HG02571 (cell line): ENCODE measurements at regions not wholly inside any gene's neighbourhood (a gene's known extent, or its start where the extent isn't known, plus 50 kb on each side); places are given as distances from the start of the nearest gene placed in this dataset.
"Not testable (repeated sequence)": the region's sequence is repeated elsewhere in the genome, so short reads cannot be mapped to it uniquely, and the experiment has no call there.

Experiments
- ATAC-seq: cut with Tn5 transposase; IDR thresholded peaks from one replicate; pipeline ENCODE4 v1.9.1; 2021; ENCODE audit warnings: mild to moderate bottlenecking, moderate library complexity; ENCODE audit not compliant: unreplicated experiment

DNA sequence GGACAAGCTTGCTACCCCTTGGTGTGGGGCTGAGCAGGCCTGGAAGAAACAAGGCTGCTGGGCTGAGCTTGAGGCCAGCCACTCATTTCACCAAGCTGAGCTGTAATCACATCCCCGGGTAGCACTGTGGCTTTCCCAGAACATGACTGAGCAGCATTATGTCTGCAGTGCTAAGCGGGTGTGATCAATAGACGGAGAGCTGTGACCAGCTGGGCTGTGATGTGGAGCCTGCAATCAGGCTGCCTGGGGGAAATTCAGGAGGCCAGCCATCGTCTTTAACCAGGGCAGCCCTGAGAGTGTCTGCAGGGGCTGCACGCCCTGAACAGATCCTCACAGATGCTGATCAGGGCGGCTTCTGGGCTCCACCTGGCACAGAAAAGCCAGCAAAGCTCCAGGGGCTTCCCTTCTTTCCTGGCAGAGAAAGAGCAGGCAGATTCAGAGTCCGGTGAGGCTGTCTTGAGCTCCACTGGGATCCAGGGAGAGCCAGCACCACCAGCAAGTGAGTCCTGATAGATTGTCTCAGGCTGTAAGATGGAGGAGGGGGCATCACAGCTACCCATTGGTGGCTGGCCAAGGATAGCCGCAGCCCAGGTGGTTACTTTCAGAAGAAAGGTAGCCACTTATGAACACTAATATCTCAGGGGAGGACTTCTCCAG, 165.9 kb downstream of the NRN1 start:
- ATAC-seq = no peak

DNA sequence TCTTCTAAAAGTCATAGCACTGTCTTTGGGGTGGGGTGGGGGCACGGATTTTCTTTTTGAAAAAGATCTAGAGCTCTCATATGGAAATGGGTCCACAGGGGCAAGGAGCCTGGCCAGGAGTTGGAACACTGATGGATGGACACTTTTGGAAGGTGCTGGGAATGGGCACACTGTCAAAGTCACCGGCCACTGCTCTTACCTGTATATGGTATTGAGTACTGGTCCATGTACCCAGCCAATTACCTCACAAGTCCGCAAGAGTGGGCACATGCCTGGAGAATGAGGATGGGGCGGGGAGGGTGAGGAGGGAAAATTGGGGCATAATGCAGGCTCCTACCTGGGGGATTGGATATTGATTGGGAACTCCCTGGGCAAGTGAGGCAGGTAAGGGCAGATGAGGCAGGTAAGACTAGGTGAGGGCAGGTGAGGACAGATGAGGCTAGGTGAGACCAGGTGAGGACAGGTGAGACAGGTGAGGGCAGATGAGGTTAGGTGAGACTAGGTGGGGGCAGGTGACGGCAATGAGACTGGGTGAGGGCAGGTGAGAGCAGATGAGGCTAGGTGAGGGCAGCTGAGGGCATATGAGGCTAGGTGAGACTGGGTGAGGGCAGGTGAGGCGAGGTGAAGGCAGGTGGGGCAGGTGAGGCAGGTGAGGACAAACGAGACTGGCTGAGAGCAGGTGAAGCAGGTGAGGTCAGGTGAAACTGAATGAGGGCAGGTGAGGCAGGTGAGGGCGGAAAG, 167.9 kb downstream of the NRN1 start:
- no peak for ATAC-seq

DNA sequence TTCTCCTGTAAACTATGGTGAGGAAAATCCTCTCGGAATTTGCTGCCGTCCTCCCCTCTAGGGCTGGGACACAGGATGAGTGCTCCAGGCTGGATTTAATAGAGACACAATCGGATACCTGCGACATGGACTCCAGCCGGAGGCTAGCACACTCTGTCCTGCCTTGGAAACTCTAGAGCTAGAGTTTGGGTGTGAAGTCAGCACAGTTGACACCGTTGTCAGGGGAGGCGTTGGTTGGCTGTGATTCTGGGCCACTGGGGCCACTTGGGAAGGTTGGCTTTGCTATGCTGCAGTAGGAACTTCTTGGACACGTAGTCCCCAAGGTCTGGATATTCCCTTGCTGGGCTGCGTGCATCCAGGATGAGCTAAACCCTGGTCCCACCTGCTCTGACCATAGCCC, 169.4 kb downstream of the NRN1 start:
- no peak for ATAC-seq

DNA sequence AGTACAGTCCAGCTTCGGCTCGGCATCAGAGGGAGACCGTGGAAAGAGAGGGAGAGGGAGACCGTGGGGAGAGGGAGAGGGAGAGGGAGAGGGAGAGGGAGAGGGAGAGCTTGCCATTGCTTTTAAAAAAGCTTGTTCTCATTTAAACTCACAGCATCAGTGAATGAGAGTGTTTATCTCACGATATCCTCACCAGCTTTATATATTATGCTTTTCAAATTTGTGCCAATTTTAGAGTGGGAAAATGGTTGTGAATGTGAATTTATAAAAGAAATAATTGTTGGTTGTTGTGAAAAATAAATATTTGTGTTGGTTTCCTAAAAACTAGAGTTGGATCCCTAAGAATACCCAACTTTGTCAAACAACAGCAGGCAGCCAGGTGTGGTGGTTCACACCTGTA, 170.1 kb downstream of the NRN1 start:
- ATAC-seq = not testable (repeated sequence)

DNA sequence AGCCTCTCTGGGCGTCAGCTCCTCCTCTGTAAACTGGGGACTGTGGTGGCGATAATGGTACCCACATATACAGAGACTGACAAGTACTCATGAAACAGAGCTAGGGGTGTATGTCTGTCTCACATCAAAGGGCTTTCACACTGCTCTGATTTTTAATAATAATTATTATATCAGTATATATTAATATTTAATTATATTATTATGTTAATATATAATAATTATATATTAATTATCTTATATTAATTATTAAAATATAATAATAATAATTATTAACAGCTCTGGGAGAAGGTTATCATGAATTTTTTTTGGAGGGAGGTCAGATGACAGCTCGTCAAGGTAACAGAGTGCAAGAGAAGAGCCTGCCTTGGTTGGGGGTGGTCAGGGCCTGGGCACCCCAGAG, 173.6 kb downstream of the NRN1 start:
- ATAC-seq = no peak

DNA sequence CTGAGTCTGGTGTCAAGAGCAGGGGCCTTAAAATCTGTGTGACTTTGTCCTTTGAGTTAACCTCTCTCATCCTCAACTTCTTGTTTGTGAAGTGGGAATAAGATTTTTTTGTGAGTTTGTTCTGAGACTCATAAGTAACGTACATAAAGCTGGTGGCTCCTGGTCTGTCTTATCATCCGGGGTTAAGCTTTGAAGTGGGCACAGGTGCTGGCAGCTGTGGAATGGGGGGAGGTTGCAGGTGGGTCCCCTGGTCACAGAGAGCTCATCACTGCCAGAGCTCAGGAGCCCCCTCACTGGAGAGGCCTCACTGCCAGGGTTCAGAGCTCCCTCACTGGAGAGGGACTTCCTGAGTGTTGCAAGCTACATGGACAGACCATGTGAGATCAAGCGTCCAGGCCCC, 174.1 kb downstream of the NRN1 start:
- no peak for ATAC-seq

DNA sequence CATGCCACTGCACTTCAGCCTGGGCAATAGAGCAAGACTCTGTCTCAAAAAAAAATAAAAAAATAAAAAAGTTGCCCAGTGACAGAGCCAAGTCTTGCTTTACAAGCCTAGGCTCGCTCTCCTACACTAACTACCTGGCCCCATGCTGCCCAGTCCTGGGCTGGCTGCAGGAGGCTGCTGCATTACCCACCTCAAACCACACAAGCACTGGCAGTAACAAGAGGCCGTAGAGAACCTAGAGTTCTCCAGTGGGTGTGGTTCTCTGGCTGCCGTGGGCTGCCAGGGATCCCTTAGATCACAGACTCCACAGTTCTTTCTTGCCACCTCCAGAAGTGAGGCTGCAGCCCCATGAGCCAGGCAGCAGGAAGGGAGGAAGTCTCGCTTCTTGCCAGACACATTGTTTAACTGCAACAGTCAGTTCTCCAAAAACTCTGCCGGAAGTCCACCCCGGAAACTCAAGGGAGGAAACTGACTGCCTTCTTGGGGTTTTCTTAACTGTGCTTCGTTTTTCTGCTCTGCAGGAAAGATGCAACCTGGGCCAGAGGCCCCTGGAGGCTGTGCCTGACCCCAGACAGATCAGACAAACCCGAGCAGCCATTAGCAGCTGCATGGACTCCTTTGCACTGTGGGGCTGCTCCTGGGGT, 175.4 kb downstream of the NRN1 start:
- ATAC-seq = not testable (repeated sequence)

DNA sequence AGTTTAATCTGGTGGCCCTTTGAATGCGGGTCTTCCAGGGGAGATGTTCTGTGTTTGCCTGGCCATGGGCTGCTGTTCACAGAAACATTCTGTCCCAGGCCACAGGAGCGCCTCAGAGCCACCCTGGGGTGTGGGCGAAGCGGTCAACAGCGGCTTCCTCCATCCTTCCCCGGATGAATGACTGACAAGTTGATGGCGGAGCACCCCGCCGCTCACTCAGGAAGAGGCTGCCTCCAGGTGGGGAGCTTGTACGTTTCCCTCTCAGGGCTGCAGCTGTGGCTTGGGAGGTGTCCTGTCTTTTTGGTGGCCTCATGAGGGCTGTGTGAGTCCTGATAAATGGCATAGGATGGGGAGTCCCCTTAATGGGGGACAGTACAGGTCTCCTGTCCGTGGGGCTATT, 178.4 kb downstream of the NRN1 start:
- ATAC-seq = no peak

DNA sequence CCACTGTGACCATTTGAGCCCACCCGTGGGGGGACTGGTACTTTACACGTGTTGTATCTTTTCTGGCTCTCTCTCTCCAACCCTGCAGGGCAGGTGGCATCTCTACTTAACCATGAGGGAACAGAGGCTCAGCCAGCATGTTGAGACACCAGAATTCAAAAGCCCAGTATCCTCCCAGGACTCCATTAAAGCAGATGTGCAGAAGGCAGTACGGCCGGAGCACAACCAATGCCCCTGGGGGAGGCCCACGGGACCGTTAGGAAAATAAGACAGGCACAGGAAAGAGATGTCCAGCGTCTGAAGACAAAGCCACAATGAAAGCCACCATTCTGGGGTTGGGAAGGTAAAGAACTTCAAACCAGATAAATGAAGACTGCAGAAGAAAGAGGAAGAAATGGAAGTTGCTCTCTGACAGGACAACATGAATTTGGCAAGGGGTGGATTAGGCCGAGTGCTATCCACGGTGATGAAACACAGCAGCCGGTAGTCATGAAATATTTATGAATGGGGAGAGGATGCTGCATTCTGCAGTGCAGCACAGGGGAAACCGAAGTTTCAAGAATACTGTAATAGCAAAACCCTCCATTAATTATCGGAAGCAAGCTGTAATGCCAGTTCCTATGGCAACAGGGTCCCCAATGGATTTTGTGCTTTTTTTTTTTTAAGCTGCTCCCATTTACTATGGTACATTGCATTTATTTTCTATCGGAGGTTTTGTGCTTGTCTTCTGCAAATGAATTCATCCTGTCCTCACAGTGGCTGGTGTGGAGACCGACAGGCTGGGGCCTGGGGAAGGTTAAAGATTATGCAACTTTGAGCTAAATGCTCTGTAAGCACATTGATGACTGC, 179.4 kb downstream of the NRN1 start:
- no peak for ATAC-seq

DNA sequence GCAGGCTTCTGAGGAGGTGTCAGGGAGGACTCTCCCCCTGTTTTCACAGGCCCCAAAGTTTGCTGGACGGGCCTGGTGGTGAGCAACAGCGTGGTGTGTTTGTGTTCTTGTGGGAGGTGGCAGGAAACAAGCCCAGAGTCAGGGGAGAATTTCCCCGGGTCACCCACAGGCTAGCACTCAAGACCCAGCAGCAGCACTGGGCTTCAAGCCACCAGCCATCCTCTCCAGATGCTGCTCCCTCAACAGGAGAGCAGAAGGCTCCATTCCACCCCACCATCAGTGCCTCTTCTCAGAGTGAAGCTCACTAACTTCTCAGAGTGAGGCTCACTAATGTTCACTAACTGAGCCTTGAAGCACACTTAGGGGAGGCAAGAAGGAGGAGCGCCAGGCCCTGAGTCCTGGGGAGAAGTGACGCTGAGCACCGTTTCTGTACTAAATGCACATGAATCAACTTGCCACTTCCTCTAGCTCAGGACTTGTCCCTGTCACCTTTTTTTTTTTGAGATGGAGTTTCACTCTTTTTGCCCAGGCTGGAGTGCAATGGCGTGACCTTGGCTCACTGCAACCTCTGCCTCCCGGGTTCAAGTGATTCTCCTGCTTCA, 182.2 kb downstream of the NRN1 start:
- ATAC-seq = not testable (repeated sequence)
